ENCODE measurements at regions not wholly inside any gene's neighbourhood (a gene's known extent, or its start where the extent isn't known, plus 50 kb on each side); places are given as distances from the start of the nearest gene placed in this dataset.

DNA sequence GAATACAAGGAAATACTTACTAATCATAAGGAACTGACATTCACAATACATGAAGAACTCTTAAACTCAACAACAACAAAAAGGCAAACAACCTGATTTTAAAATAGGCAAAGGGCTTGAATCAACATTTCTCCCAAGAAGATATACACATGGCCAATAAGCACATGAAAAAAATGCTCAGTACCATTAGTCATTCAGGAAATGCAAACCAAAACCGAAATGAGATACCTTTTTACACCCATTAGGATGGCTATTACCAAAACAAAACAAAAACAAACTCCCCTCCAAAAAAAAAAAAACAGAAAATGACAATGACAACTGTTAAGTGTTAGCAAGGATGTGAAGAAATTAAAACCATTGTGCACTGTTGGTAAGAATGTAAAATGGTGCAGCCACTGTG lies 104.1 kb upstream of the ZNF462 start:
- H3K9me3 ChIP-seq, result no peaks in the 10 kb centered on the region
- no peak for DNase-seq (ENCODE audit: low spot score)
- TF ChIP-seq POLR2AphosphoS5 (IDR thresholded peaks at IDR 0.05) (no peak), POLR2A (IDR thresholded peaks at IDR 0.05) (no peak), CTCF (IDR thresholded peaks at IDR 0.05) (no peak)
- no peaks in the 10 kb centered on the region for H3K27me3 ChIP-seq (replicated peaks; ENCODE audit: insufficient read depth)
- intact Hi-C loops (cut with DNase I), result no loop called here
- no peak overlapping the region for H3K4me3 ChIP-seq
- no peak overlapping the region for H3K27ac ChIP-seq
- H3K36me3 ChIP-seq, result no peaks in the 10 kb centered on the region
- no peaks in the 10 kb centered on the region for H3K4me1 ChIP-seq (replicated peaks)
- whole genome bisulfite sequencing, result 83% methylated on average over 1 of the region's 1 CpG

- no peaks in the 10 kb centered on the region for H3K27me3 ChIP-seq (replicated peaks; ENCODE audit: insufficient read depth)
- intact Hi-C loops (cut with DNase I), result no loop called here
- no peak overlapping the region for H3K4me3 ChIP-seq
- no peaks in the 10 kb centered on the region for H3K36me3 ChIP-seq
- no peaks in the 10 kb centered on the region for H3K9me3 ChIP-seq
- TF ChIP-seq POLR2A (IDR thresholded peaks at IDR 0.05) (no peak), POLR2AphosphoS5 (IDR thresholded peaks at IDR 0.05) (no peak), CTCF (IDR thresholded peaks at IDR 0.05) (no peak)
- H3K27ac ChIP-seq, result no peak overlapping the region
- WGBS, result 49% methylated on average over 2 of the region's 2 CpGs
- no peak for DNase-seq (ENCODE audit: low spot score)
- no peaks in the 10 kb centered on the region for H3K4me1 ChIP-seq (replicated peaks)
These were observed 101.5 kb upstream of the ZNF462 start for GRCh38 chr9:106761493-106761892.

- no peaks in the 10 kb centered on the region for H3K27me3 ChIP-seq (replicated peaks; ENCODE audit: insufficient read depth)
- no peak overlapping the region for H3K27ac ChIP-seq
- no peaks in the 10 kb centered on the region for H3K4me1 ChIP-seq (replicated peaks)
- DNase-seq (ENCODE audit: low spot score), result no peak
- no peaks in the 10 kb centered on the region for H3K36me3 ChIP-seq
- no peaks in the 10 kb centered on the region for H3K9me3 ChIP-seq
- H3K4me3 ChIP-seq, result no peak overlapping the region
- intact Hi-C loops (cut with DNase I), result no loop called here
- TF ChIP-seq POLR2A (IDR thresholded peaks at IDR 0.05), result no peak
- no peak for TF ChIP-seq POLR2AphosphoS5 (IDR thresholded peaks at IDR 0.05)
- no peak for TF ChIP-seq CTCF (IDR thresholded peaks at IDR 0.05)
These were observed 96.3 kb upstream of the ZNF462 start for GRCh38 chr9:106766616-106767015.

DNA sequence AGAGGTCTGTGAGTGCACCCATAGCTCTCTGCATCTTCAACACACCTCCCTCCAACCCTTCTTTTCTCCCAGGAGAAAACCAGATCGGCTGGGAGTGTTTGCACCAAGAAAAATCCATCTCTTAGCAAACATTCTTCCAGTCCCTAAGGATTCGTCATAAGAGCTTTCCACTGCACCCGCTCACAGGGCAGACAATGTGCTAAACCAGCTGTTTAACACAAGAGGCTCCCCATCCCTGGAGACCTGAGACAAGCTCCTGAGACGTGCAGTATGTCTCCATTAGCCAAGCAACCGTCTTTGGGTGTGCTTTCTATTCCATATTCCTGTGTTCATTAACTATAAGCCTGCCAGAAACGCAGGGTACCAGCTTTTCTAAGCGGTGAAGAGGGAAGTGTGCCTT lies 93.6 kb upstream of the ZNF462 start:
- no peaks in the 10 kb centered on the region for H3K9me3 ChIP-seq
- no peak for TF ChIP-seq CTCF (IDR thresholded peaks at IDR 0.05)
- TF ChIP-seq POLR2AphosphoS5 (IDR thresholded peaks at IDR 0.05), result no peak
- TF ChIP-seq POLR2A (IDR thresholded peaks at IDR 0.05), result no peak
- no peaks in the 10 kb centered on the region for H3K27me3 ChIP-seq (replicated peaks; ENCODE audit: insufficient read depth)
- H3K4me3 ChIP-seq, result no peak overlapping the region
- no peak for DNase-seq (ENCODE audit: low spot score)
- no peaks in the 10 kb centered on the region for H3K4me1 ChIP-seq (replicated peaks)
- no peaks in the 10 kb centered on the region for H3K36me3 ChIP-seq
- WGBS, result 77% methylated on average over 7 of the region's 7 CpGs
- no peak overlapping the region for H3K27ac ChIP-seq
- intact Hi-C loops (cut with DNase I), result no loop called here

GRCh38 chr9:106771608-106772007 lies 91.4 kb upstream of the ZNF462 start:
- Histone ChIP-seq H3K4me3 (no peak overlapping the region), H3K4me1 (replicated peaks) (no peaks in the 10 kb centered on the region), H3K27ac (no peak overlapping the region), H3K9me3 (no peaks in the 10 kb centered on the region), H3K27me3 (replicated peaks; ENCODE audit: insufficient read depth) (no peaks in the 10 kb centered on the region), H3K36me3 (no peaks in the 10 kb centered on the region)
- DNase-seq (ENCODE audit: low spot score), result peak; percentile 74
- intact Hi-C loops (cut with DNase I), result no loop called here
- WGBS, result 28% methylated on average over 4 of the region's 4 CpGs
- TF ChIP-seq CTCF (IDR thresholded peaks at IDR 0.05), result no peak
- no peak for TF ChIP-seq POLR2A (IDR thresholded peaks at IDR 0.05)
- TF ChIP-seq POLR2AphosphoS5 (IDR thresholded peaks at IDR 0.05), result peak; percentile 62
